ENCODE measurements at regions not wholly inside any gene's neighbourhood (a gene's known extent, or its start where the extent isn't known, plus 50 kb on each side); places are given as distances from the start of the nearest gene placed in this dataset.

GRCh38 chr3:44029100-44029499 lies 212.6 kb upstream of the TOPAZ1 start:
- Histone ChIP-seq H3K4me2 (ENCODE audit: insufficient read depth, insufficient read length, low read length) (no peak overlapping the region), H4K91ac (ENCODE audit: insufficient read length, low read depth, low read length) (no peak overlapping the region), H3K27me3 (ENCODE audit: insufficient read depth, low read length) (no peaks in the 10 kb centered on the region), H4K5ac (ENCODE audit: insufficient read length, low read depth, low read length) (no peak overlapping the region), H3K27ac (ENCODE audit: insufficient read length, low read depth, low read length) (no peak overlapping the region), H2BK12ac (ENCODE audit: insufficient read length, low read depth, low read length) (no peak overlapping the region), H2BK15ac (ENCODE audit: low read depth, low read length) (no peak overlapping the region), H3K9ac (ENCODE audit: extremely low read depth, insufficient read length, low read length) (no peak overlapping the region), H2BK5ac (ENCODE audit: insufficient read length, low read length) (no peak overlapping the region), H2AFZ (ENCODE audit: low read length) (no peak overlapping the region), H2AK5ac (ENCODE audit: insufficient read length, low read length) (no peak overlapping the region), H3K56ac (ENCODE audit: insufficient read length, low read depth, low read length) (no peak overlapping the region), H3K4me1 (ENCODE audit: insufficient read depth, low read length) (no peaks in the 10 kb centered on the region; the same call in 1 of the 2 replicates), H3K18ac (ENCODE audit: insufficient read length, low read depth, low read length) (no peak overlapping the region), H2BK120ac (ENCODE audit: low read depth, low read length, poor library complexity, severe bottlenecking) (no peak overlapping the region), H3K23ac (ENCODE audit: insufficient read length, low read depth, low read length) (no peak overlapping the region), H4K8ac (replicated peaks; ENCODE audit: insufficient read length, low read depth, low read length) (no peak overlapping the region), H4K20me1 (ENCODE audit: control insufficient read depth, insufficient read depth, insufficient read length) (no peaks in the 10 kb centered on the region), H3K23me2 (ENCODE audit: insufficient read length, low read depth, low read length, poor library complexity, severe bottlenecking) (no peaks in the 10 kb centered on the region), H2BK20ac (ENCODE audit: low read depth, low read length, poor library complexity, severe bottlenecking) (no peak overlapping the region), H3T11ph (ENCODE audit: low read length) (no peak overlapping the region), H3K4ac (ENCODE audit: low read depth, low read length) (no peak overlapping the region), H3K79me1 (ENCODE audit: insufficient read depth, low read depth, low read length, poor library complexity, severe bottlenecking) (no peaks in the 10 kb centered on the region), H3K9me3 (ENCODE audit: control insufficient read depth, low read depth, low read length) (no peaks in the 10 kb centered on the region), H3K79me2 (ENCODE audit: insufficient read depth, low read length) (no peaks in the 10 kb centered on the region), H3K14ac (ENCODE audit: insufficient read depth, low read length) (no peak overlapping the region)
- Mint-ChIP-seq H3K4me3 (no peak overlapping the region), H3K27me3 (ENCODE audit: low read depth) (peaks cover 6% of the 10 kb centered on the region), H3K4me1 (peaks cover 19 to 34% of the 10 kb centered on the region in 2 experiments), H3K36me3 (ENCODE audit: insufficient read depth in 1 of 3, low read depth in 3 of 3) (no peaks in the 10 kb centered on the region; a peak in 1 of 7 replicates), H3K27ac (no peak overlapping the region), H3K9me3 (no peaks in the 10 kb centered on the region)
- no peak for DNase-seq
- WGBS (ENCODE audit: extremely low coverage, insufficient read length, low lambda C conversion rate), result no CpG with 5 or more reads among the region's 2 CpGs
- TF ChIP-seq CTCF (conservative IDR thresholded peaks at IDR 0.05), result no peak

Data from H9 (cell line).